ENCODE measurements at regions not wholly inside any gene's neighbourhood (a gene's known extent, or its start where the extent isn't known, plus 50 kb on each side); places are given as distances from the start of the nearest gene placed in this dataset.
"Not testable (repeated sequence)": the region's sequence is repeated elsewhere in the genome, so short reads cannot be mapped to it uniquely, and the experiment has no call there.

DNA sequence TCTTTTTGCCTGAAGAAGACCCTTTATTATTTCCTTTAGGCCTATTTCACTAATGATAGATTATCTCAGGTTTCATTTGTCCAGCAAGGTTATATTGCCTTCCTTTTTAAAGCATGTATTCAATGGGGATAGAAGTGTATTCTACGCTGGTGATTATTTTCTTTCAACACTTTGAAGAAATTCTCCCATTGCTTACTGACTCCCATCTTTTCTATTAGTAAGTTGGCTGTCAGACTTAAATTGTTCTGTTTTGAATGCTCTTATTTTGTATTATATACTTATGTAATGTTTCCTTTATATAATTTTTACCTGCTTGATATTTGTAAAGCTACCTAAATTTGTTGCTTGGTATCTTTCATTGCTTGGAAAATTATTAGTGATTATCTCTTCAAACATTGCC lies 445.1 kb upstream of the RASGRP1 start:
- Mint-ChIP-seq H3K27me3 (no peaks in the 10 kb centered on the region), H3K36me3 (ENCODE audit: low read depth) (peaks cover 3% of the 10 kb centered on the region), H3K27ac (no peak overlapping the region), H3K4me3 (no peak overlapping the region), H3K4me1 (no peaks in the 10 kb centered on the region)
- H3K9me3 ChIP-seq (ENCODE audit: control insufficient read depth, low read length, poor library complexity, severe bottlenecking): no peaks in the 10 kb centered on the region
- no peak for ATAC-seq
- no peak for DNase-seq

DNA sequence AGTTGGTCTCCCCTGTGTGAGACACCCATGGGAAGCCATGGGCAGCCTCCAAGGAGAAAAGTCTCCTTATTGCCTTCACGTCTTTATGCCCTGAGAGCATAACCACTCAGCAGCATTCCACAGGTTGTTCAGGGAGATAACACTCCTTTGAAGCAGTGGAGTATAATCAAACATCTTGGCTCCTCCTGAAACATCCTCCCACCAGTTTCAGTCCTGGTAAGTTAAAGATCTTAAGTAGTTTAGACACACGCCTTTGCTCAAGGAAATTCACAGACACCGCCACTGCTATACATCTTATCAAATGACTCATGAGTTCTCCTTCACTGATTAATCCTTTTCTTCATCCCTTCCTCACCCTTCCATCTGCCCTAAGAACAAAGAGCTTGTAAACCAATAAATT lies 446.5 kb upstream of the RASGRP1 start:
- not testable (repeated sequence) for H3K27me3 Mint-ChIP-seq; DNase-seq; H3K4me3 Mint-ChIP-seq; ATAC-seq; H3K9me3 ChIP-seq (ENCODE audit: control insufficient read depth, low read length, poor library complexity, severe bottlenecking); H3K4me1 Mint-ChIP-seq; H3K27ac Mint-ChIP-seq; H3K36me3 Mint-ChIP-seq (ENCODE audit: low read depth)

DNA sequence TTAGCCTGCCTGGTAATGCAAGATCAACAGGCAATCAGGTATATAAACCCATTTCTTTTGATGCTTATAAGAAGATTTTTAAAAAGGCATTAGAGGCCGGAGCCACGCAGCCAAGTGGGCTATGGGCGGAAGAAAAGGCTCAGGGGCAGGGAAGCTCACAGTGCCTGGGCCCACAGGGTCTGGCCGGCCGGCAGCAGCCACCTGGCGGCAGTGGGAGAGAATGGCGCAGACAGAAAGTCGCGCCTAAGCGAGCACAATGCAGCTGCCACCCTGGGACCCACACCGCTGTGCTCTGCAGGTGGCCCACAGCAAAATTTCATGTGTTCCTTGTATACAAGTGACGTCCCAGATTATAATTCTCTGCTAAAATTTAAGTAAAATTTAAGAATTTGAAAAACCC lies 448.6 kb upstream of the RASGRP1 start:
- H3K4me3 Mint-ChIP-seq: no peak overlapping the region
- no peak for DNase-seq
- peaks cover 3% of the 10 kb centered on the region for H3K36me3 Mint-ChIP-seq (ENCODE audit: low read depth)
- H3K4me1 Mint-ChIP-seq: no peaks in the 10 kb centered on the region
- ATAC-seq: no peak
- no peak overlapping the region for H3K27ac Mint-ChIP-seq
- peaks cover 8% of the 10 kb centered on the region for H3K27me3 Mint-ChIP-seq
- no peaks in the 10 kb centered on the region for H3K9me3 ChIP-seq (ENCODE audit: control insufficient read depth, low read length, poor library complexity, severe bottlenecking)

DNA sequence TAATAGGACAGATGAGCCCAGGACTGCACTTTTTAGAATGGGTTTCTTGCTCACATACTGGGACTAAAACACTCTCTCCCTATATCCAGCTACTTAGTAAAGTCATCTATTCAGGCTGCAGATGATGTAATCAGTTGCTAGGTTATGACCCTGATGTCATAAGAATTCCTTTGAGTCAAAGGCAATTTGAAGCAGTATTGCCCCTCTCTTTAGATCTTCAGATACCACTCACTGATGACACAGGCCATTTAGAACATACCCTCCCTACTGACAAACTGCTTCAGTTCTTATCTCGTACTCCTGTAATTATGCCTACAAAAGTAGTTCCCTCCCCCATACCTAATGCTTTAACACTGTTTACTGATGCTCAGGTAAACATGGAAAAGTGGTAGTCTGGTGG lies 450.1 kb upstream of the RASGRP1 start:
- H3K9me3 ChIP-seq (ENCODE audit: control insufficient read depth, low read length, poor library complexity, severe bottlenecking): no peaks in the 10 kb centered on the region
- no peak overlapping the region for H3K4me3 Mint-ChIP-seq
- ATAC-seq (no peak), DNase-seq (no peak)
- peaks cover 23% of the 10 kb centered on the region for H3K27me3 Mint-ChIP-seq
- no peak overlapping the region for H3K27ac Mint-ChIP-seq
- peaks cover 5% of the 10 kb centered on the region for H3K36me3 Mint-ChIP-seq (ENCODE audit: low read depth)
- H3K4me1 Mint-ChIP-seq: no peaks in the 10 kb centered on the region

DNA sequence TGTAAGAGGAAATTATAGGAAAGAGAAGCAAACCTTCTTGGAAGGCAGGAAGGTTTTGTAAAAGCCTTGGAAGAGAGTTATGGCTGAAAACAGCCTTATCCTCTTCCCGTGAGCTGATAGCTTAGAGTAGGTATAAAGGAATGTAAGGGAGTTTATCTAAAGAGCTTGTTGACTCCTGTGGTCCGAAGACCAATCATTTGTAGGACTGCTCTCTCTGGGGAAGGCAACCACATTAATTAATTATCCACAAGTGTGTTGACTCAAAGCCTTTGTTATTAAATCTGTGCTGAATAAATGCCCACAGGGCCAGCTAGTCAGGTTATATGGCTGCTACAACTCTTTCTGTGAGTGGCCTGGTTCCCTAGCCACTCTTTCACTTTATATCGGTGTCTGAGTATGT lies 452.1 kb upstream of the RASGRP1 start:
- no peak overlapping the region for H3K4me3 Mint-ChIP-seq
- no peak for ATAC-seq
- peaks cover 2% of the 10 kb centered on the region for H3K36me3 Mint-ChIP-seq (ENCODE audit: low read depth)

DNA sequence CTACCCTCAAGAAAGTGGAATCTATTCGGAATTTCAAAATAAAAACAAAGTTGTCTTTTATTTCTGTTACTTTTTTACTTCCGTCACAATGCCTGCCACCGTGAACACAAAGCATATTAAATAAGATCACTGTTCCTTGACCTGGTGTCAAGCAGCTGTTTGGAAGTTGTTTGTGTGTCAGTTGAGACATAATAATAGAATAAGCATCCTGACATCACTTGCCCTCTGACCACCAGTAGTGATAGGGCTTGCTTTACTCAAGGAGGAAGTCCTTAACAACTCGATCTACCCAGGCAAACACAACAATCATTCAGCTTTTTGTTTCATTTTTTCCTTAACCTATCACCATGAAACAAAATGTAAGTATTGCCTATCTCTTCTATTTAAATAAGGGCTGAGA lies 454.4 kb upstream of the RASGRP1 start:
- Mint-ChIP-seq H3K27ac (no peak overlapping the region), H3K27me3 (peaks cover 50% of the 10 kb centered on the region), H3K4me1 (no peaks in the 10 kb centered on the region), H3K4me3 (no peak overlapping the region), H3K36me3 (ENCODE audit: low read depth) (peaks cover 2% of the 10 kb centered on the region)
- DNase-seq: no peak
- ATAC-seq: no peak
- no peaks in the 10 kb centered on the region for H3K9me3 ChIP-seq (ENCODE audit: control insufficient read depth, low read length, poor library complexity, severe bottlenecking)

More for the DNA sequence above, 452.1 kb upstream of the RASGRP1 start:
- H3K9me3 ChIP-seq (ENCODE audit: control insufficient read depth, low read length, poor library complexity, severe bottlenecking): no peaks in the 10 kb centered on the region
- Mint-ChIP-seq H3K27me3 (peaks cover 42% of the 10 kb centered on the region), H3K4me1 (no peaks in the 10 kb centered on the region), H3K27ac (no peak overlapping the region)
- DNase-seq: no peak

DNA sequence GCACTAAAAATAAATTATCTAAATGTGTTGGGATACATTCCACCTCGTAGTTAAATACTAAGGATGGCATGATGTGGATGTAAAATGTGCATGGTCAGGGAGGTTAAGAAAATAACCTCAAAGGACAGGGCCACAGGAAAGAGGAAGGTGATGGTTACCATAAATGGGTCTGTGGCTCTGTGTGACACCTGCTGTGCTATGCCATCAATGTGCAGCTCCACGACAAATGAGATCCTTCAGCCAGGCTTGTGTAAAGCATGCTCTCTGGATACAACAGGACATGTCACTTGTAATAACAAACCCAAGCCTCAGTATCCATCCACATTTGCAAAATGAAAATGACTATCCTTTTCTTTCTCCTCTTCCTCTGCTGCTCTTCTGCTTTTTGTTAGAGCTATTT lies 456.7 kb upstream of the RASGRP1 start:
- ATAC-seq (no peak), DNase-seq (no peak)
- no peaks in the 10 kb centered on the region for H3K9me3 ChIP-seq (ENCODE audit: control insufficient read depth, low read length, poor library complexity, severe bottlenecking)
- Mint-ChIP-seq H3K27ac (no peak overlapping the region), H3K4me1 (no peaks in the 10 kb centered on the region), H3K4me3 (no peak overlapping the region), H3K36me3 (ENCODE audit: low read depth) (peaks cover 2% of the 10 kb centered on the region), H3K27me3 (peaks cover 62% of the 10 kb centered on the region)

DNA sequence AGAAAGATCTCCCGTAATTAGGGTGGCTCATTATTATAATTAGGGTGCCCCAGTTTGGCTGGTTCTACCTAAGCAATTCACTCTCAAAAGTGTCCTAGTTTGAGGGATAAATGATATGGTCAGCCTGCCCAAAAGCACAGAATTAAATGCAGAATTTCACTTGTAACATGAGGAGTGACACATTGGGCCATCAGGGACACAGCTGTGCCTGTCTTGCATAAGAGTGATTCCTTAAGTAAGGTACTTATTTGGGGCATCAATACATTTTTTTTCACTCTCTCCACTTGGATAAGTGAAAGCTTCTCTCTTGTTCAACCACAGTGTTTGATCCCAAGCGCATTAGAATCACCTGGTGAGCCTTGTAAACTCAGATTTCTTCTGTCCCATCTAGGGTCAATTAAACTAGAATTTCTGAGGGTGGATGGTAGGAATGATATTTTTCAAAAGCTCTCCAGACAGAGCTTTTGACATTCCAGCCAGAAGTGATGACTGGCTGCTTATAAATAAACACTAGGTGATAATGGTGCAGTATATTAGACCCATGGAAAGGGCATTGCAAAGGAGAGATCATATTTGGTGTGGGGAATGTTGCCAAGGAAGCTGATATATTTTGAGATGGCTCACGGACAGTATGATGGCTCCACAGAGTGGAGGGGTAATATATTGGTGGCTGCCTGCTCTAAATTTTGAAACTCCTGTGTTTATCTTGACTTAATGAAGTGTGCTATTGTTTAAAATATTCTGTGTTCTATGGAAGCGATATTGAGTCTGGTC lies 458.1 kb upstream of the RASGRP1 start:
- H3K27me3 Mint-ChIP-seq: peaks cover 59% of the 10 kb centered on the region
- H3K4me1 Mint-ChIP-seq: no peaks in the 10 kb centered on the region
- H3K27ac Mint-ChIP-seq: no peak overlapping the region
- no peak for DNase-seq
- H3K36me3 Mint-ChIP-seq (ENCODE audit: low read depth): peaks cover 2% of the 10 kb centered on the region
- no peaks in the 10 kb centered on the region for H3K9me3 ChIP-seq (ENCODE audit: control insufficient read depth, low read length, poor library complexity, severe bottlenecking)
- H3K4me3 Mint-ChIP-seq: no peak overlapping the region
- no peak for ATAC-seq

DNA sequence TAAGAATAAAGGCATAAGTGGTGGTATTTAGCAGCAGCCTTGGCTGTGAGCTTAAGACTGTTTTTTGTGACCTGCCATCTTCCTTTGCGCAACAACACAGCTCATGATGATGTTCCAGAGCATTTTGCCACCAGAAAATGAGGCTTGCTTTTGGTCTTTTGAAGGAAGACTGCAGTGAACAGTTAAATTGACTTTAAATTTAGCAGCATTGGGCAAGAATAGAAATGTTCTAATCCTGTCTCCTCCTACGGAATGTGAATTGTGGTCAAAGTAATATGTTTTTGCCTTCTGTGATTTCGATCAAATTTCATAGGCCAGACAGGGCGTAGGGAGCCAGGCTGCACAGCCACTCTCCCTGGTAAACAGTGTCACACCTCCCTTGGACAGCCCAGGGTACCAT lies 460.7 kb upstream of the RASGRP1 start:
- H3K36me3 Mint-ChIP-seq (ENCODE audit: low read depth): no peaks in the 10 kb centered on the region
- no peak for DNase-seq
- H3K27ac Mint-ChIP-seq: no peak overlapping the region
- H3K9me3 ChIP-seq (ENCODE audit: control insufficient read depth, low read length, poor library complexity, severe bottlenecking): no peaks in the 10 kb centered on the region
- ATAC-seq: no peak
- no peaks in the 10 kb centered on the region for H3K4me1 Mint-ChIP-seq
- H3K27me3 Mint-ChIP-seq: peaks cover 42% of the 10 kb centered on the region
- H3K4me3 Mint-ChIP-seq: no peak overlapping the region

DNA sequence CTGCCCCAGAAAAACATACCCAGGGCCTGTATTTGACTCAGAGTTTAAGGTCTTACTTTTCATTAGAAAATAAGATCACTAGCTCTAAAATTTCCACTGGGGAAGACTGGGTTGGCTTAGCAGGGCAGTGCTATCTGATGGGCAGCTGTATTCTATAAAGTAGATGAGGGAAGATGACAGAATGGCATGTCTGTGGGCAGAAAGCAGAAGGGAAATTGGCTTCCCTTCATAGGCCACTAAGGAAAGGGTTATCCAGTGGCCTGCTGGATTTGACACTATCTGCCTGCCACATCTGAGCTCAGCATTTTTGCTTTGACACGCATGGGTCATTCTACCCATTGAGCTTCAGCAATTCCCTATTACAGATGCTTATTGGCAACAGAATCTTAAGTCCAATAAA lies 461.3 kb upstream of the RASGRP1 start:
- H3K9me3 ChIP-seq (ENCODE audit: control insufficient read depth, low read length, poor library complexity, severe bottlenecking): no peaks in the 10 kb centered on the region
- Mint-ChIP-seq H3K4me3 (no peak overlapping the region), H3K27ac (no peak overlapping the region), H3K36me3 (ENCODE audit: low read depth) (no peaks in the 10 kb centered on the region), H3K4me1 (no peaks in the 10 kb centered on the region), H3K27me3 (peaks cover 42% of the 10 kb centered on the region)
- DNase-seq (no peak), ATAC-seq (no peak)

DNA sequence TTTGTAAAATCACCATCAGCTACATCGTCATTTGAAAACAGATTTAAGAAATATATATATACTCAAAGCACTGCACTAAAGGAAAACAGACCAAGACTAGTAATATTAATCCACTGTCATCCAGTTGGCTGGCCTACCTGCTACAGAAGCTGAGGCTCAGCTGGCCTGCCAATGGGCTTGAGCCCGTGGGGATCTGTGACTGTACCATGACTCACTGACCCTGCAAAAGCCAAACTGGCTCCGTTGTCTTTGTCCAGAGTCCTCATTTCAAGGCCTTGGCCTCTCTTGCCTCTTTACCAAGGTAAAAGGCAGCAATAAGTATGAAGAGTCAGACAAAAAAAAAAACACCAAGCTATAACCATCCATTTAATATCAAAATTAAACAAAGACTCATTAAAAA lies 463.5 kb upstream of the RASGRP1 start:
- H3K4me3 Mint-ChIP-seq: no peak overlapping the region

DNA sequence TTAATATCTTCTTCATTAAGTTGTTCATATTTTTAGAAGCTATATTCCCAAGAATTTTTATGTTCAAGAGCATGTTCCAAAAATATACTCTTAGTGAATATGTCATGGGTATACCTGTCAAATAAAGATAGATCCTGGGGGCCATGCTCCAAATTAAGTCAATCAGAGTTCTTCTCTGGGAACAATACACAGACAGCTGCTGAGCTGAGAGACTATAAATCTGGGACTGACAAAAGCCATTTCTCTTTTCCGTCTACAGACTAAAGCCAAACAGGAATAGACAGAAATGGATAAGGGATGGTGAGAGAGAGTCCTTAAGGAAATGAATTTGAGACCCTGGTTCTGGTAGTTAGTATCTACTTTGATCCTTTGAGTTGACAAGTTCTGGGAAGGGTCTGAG lies 465.1 kb upstream of the RASGRP1 start:
- Mint-ChIP-seq H3K4me1 (peaks cover 3% of the 10 kb centered on the region), H3K27ac (no peak overlapping the region), H3K4me3 (no peak overlapping the region), H3K27me3 (peaks cover 42% of the 10 kb centered on the region), H3K36me3 (ENCODE audit: low read depth) (no peaks in the 10 kb centered on the region)
- no peak for DNase-seq
- ATAC-seq: no peak
- no peaks in the 10 kb centered on the region for H3K9me3 ChIP-seq (ENCODE audit: control insufficient read depth, low read length, poor library complexity, severe bottlenecking)

More for the DNA sequence above, 463.5 kb upstream of the RASGRP1 start:
- no peaks in the 10 kb centered on the region for H3K9me3 ChIP-seq (ENCODE audit: control insufficient read depth, low read length, poor library complexity, severe bottlenecking)
- H3K27me3 Mint-ChIP-seq: peaks cover 41% of the 10 kb centered on the region
- no peak overlapping the region for H3K27ac Mint-ChIP-seq
- H3K4me1 Mint-ChIP-seq: no peaks in the 10 kb centered on the region
- H3K36me3 Mint-ChIP-seq (ENCODE audit: low read depth): no peaks in the 10 kb centered on the region
- ATAC-seq (no peak), DNase-seq (no peak)

DNA sequence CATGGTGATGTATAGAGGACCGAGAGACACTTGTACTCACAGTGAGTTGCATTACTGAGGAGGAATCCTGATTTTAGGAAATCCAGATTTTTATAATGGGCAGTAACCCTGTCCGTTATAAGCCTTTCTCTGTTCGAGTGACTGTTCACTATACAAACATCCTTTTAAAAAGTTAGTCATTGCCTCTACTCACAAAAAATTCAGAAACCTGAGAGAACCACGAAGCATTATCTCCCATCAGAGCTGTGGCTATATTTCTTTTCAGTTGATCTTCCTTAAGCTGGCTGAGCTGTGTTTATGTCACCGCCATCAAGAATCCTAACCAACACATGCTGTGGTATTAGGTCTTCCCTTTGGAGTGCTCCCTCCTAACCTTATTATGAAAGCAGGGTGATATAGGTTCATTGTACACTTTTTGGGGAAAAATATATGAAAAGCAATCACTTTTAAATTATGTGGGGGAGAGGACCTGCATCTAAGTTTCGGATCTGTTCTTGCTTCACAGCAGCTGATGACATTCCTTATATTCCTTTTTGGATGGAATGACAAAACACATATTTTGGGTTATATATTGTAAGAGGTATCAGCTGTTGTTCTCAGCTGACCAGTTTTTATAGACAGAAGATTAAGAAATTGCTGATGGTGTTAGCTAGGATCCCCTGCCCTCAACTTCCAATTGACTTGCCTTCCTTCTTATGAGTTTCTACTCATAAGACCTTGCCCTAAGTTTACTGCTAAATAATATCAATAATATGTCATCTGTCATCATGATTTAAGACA lies 465.9 kb upstream of the RASGRP1 start:
- peaks cover 3% of the 10 kb centered on the region for H3K4me1 Mint-ChIP-seq
- H3K36me3 Mint-ChIP-seq (ENCODE audit: low read depth): no peaks in the 10 kb centered on the region
- no peak for ATAC-seq
- no peaks in the 10 kb centered on the region for H3K9me3 ChIP-seq (ENCODE audit: control insufficient read depth, low read length, poor library complexity, severe bottlenecking)
- DNase-seq: no peak
- H3K27me3 Mint-ChIP-seq: peaks cover 36% of the 10 kb centered on the region
- no peak overlapping the region for H3K4me3 Mint-ChIP-seq
- H3K27ac Mint-ChIP-seq: no peak overlapping the region

DNA sequence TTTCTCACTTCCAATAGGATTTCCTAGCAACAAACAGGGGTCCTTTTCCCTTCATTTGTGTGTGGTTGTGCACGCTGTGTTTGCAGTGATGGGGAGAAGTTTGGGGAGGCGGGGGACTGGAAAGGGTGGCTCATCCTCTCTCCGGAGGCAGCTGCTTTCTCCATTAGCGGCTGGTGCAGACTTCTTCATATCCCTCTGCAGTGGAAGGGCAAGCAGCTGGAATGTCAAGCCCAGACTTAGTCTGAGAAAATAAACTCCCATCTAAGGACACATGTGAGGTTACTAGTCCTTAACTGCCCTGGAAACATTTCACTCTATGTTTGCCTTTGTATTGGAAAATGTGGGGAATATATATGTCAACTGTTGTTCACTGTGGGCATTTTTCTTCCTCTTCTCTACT lies 467.0 kb upstream of the RASGRP1 start:
- peaks cover 3% of the 10 kb centered on the region for H3K4me1 Mint-ChIP-seq
- ATAC-seq (no peak), DNase-seq (no peak)
- no peaks in the 10 kb centered on the region for H3K36me3 Mint-ChIP-seq (ENCODE audit: low read depth)
- H3K27ac Mint-ChIP-seq: no peak overlapping the region
- no peaks in the 10 kb centered on the region for H3K9me3 ChIP-seq (ENCODE audit: control insufficient read depth, low read length, poor library complexity, severe bottlenecking)
- H3K4me3 Mint-ChIP-seq: no peak overlapping the region
- peaks cover 33% of the 10 kb centered on the region for H3K27me3 Mint-ChIP-seq
